ENCODE measurements at regions not wholly inside any gene's neighbourhood (a gene's known extent, or its start where the extent isn't known, plus 50 kb on each side); places are given as distances from the start of the nearest gene placed in this dataset.

GRCh38 chr1:226491093-226491850 is 57.3 kb upstream of the STUM start:
- no peak for DNase-seq

DNA sequence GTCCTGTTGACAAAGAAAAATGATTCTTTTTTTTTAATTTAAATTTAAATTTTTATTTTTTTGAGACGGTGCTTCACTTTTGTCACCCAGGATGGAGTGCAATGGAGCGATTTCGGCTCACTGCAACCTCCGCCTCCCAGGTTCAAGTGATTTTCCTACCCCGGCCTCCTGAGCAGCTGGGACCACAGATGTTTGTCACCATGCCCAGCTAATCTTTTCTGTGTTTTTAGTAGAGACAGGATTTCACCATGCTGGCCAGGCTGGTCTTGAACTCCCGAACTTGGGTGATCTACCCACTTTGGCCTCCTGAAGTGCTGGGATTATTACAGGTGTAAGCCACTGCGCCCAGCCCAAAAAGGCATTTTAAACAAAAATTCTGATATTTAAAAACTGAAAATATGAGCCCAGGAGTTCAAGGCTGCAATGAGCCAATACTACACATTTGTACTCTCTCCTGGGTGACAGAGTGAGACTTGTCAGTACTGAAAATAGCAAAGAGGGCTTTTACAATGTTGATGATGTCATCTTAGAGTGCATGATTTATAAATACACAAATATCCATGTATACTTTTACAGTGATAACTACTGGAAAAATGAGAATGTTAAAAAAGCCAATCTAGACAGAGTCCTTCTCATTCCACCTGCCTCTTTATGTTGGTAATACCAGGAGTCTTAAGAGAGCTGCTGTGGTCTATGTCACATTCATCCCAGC is 56.0 kb upstream of the STUM start:
- peak in 1 of 3 donors; percentile 18 for DNase-seq

DNA sequence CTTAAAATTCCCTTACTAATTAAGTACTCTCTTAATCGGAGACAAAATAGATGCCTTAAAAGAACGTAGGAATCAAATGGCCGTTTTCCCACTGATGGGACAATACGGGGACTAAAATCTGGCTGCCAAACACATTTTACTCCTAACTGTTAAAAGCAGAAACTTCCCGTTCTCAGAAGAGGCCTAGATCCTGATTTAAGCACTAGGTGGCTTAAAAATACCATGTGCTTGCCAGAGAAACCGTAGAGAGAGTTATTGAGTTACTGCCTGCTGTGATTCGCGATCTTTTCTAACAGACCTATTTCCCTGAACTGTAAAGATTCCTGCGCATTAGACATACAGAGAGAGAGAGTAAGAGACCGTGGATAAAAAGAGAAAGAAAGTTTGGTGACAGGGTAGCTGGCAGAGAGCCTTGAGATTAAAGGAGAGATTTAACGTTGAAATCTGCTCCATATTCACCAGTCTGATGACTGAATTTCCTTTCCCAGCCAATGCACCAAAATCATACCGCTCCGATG is 54.4 kb upstream of the STUM start:
- DNase-seq = no peak

DNA sequence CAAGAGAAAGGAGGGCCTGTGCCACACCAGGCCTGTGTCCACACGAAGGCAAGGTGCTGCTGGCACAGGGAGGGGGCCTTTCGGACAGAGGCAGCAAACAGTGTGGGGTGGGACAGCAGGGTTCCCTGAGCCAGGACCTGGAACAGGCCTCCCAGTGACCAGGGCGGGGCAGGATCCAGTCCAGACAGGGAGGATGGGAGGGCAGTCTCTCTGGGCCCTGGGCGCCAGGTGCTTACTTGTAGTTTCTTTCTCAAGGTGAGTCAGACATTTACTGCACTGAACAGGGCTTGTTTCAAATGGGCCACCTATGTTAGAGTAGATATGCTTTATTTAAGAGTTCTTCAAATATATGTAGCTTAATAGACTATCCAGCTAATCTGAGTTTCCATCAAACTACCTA is 52.8 kb upstream of the STUM start:
- no peak for DNase-seq

DNA sequence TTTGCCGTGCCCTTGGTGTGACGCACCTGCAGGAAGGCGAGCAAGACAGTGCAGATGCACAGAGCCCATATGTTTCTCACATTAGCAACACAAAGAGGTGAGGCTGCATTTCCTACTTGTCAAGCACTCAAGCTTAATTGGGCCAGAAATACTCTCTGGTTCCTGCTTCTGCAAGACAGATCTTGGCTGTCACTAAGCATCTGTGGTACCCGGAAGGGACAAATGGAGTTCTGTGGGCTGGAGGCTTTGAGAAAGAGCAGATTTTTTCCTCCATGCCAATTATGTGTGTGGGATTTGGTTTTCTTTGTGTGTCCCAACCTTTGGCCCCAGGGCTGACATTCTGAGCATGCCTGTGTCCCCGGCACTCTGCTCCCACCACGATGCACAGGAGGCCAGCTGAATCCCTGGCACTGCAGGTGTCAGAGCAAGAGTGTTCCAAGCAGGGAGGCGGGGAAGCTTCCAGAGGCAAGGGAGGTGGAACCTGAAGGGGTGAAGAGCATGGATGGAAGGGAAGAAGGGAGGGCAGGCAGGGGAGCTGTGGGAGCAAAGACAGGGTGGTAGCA is 52.0 kb upstream of the STUM start:
- no peak for DNase-seq

GRCh38 chr1:226497276-226497833 is 51.2 kb upstream of the STUM start:
- DNase-seq = no peak

DNA sequence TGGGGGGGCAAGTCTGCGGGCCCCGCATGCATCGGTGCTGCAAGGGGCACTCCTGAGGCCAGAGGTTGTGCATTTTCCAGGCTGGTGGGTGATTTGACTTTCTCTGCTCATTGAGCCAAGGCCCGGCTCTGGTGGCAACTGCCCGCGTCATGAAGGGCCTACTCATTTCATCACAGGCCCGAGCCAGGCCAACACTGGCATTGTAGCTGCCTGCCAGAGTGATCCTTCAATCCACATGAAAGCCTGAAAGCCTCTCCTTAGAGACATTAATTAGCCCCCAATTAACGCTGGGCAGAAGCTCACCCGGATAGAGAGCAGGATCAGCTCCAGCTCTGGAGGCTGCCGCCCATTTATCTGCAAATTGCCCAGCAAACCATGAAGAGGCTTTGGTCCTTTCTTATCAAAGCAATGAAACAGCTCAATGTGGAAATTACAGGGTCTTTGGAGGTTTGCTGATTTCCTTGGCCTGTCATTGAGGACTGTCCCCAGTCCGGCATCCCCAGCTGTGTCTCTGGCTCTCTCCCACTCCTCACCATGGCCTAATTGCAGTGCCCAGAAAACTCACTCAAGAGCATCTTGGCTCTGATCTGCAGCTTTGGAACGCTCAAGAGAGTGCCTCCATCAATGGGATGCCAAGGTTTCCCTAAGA is 50.4 kb upstream of the STUM start:
- peak in 1 of 3 donors; percentile 10 for DNase-seq

DNA sequence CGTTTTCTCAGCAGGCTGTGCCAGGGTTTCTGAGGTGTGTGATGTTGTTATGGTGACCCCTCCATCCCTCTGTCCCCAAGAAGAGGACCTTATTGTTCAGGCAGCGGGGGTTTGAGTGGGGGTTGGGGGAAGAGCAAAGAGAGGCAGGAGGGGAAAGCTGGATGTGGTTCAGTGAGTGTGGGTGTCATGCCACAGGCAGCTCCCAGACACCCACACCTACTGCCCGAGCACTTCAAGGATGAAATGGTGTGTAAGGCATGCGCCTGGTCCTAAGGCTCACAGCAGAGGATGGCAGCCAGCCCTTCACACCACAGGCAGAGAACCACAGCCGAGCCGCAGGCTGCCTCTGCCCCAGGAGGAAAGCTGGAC is 49.9 kb upstream of the STUM start:
- DNase-seq = no peak

Measured in suppressor macrophage treated with lipopolysaccharide for 1 hour (primary cell).